Activated T-helper 1 cell treated with anti-CD3 and anti-CD28 coated beads, Interleukin-12 subunit alpha, Interleukin-12 subunit beta, Interleukin-2, Interleukin-4 antibody, amounts not matched to agents 30 ng/mL and 10 ng/mL and 1 ng/mL, durations not matched to agents 14 hours and 24 hours and 36 hours (primary cell): ENCODE measurements at regions not wholly inside any gene's neighbourhood (a gene's known extent, or its start where the extent isn't known, plus 50 kb on each side); places are given as distances from the start of the nearest gene placed in this dataset.

Experiments used
- DNase-seq: peaks from one replicate; pipeline ENCODE4 v3.0.0; 2021; ENCODE audit warnings: low spot score
- H3K27ac Mint-ChIP-seq: one replicate; pipeline ENCODE4 v1.8.0; 2021; ENCODE audit warnings: mild to moderate bottlenecking, mixed read lengths
- H3K27me3 Mint-ChIP-seq: one replicate; pipeline ENCODE4 v1.8.0; 2022; ENCODE audit warnings: mild to moderate bottlenecking, moderate library complexity, mixed read lengths; ENCODE audit not compliant: insufficient read depth
- H3K36me3 Mint-ChIP-seq: one replicate; pipeline ENCODE4 v1.8.0; 2021; ENCODE audit warnings: low read depth, mixed read lengths
- H3K4me1 Mint-ChIP-seq: one replicate; pipeline ENCODE4 v1.8.0; 2021; ENCODE audit warnings: low read depth, mixed read lengths
- H3K4me3 Mint-ChIP-seq: one replicate; pipeline ENCODE4 v1.8.0; 2021; ENCODE audit warnings: mild to moderate bottlenecking, moderate library complexity, mixed read lengths
- H3K9me3 Mint-ChIP-seq: one replicate; pipeline ENCODE4 v1.8.0; 2021; ENCODE audit warnings: mixed read lengths
- intact Hi-C: fragments of 100-400 bp; cut with micrococcal nuclease; formaldehyde crosslinking; loops from one replicate; pipeline ENCODE4 v1.15.1; 2024

DNA sequence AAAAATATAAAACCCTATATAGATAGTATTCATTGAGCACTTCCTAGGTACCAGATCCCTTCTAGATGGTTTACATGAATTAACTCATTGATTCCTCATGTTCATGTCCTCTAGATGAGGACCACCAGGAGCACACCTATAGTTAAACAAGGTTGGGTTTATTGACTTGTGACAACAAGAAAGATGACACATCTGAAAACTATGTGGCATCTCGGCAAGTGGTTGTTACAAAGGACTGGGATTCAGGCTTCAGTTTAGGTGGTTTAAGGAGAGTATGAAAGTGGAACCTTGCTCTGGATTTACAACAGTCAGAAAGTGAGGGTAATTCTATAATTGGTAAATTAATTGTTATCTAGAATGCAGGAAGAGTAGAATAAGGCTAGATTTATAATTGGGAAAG is 99.0 kb upstream of the PHF14 start:
- H3K36me3 Mint-ChIP-seq: no peaks in the 10 kb centered on the region
- intact Hi-C loops: no loop called here
- no peaks in the 10 kb centered on the region for H3K4me1 Mint-ChIP-seq

DNA sequence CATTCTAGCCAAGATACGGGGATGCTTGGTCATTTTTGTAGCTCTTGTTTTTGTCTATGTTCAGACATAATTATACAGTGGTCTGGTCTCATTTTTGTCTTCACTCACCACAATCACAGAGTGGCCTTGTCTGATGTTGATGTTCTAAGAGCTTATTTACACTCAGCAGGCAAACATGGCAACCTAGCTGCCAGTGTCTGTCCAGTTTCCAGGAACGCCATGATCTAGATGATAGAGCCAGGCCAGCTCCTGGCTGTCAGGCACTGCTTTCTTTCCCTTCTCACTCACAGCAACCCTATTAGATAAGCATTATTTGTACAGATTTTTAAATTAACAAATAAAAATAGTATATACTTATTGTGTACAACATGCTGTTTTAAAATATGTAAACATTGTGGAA is 98.6 kb upstream of the PHF14 start:
- Mint-ChIP-seq H3K4me1 (no peaks in the 10 kb centered on the region), H3K4me3 (no peak overlapping the region), H3K9me3 (peaks cover 10% of the 10 kb centered on the region), H3K27me3 (peaks cover 9% of the 10 kb centered on the region), H3K27ac (no peak overlapping the region), H3K36me3 (no peaks in the 10 kb centered on the region)
- DNase-seq: no peak
- intact Hi-C loops: no loop called here

More for the DNA sequence above, 99.0 kb upstream of the PHF14 start:
- Mint-ChIP-seq H3K27ac (no peak overlapping the region), H3K9me3 (peaks cover 10% of the 10 kb centered on the region), H3K27me3 (peaks cover 9% of the 10 kb centered on the region), H3K4me3 (no peak overlapping the region)
- DNase-seq: no peak

DNA sequence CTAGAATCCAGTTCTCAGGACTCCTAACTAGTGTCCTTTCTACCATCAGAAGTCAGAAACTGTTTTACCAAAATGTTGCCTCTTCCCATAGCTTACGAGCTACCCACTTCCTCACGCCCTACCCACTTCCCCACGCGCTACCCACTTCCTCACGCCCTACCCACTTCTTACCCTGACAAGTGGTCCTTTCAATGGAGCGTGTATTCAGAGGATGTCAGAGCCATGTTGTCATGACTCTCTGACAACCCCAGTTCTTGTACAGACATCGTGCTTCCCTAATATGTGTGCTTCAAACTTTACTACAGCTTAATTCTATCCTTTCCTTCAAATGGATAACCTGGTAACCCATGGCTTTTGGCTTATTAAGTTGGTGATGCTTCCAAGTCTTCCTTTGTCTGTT is 84.8 kb upstream of the PHF14 start:
- DNase-seq: no peak
- Mint-ChIP-seq H3K27me3 (no peaks in the 10 kb centered on the region), H3K36me3 (no peaks in the 10 kb centered on the region), H3K27ac (no peak overlapping the region), H3K4me3 (no peak overlapping the region), H3K9me3 (no peaks in the 10 kb centered on the region), H3K4me1 (peaks cover 11% of the 10 kb centered on the region)
- intact Hi-C loops: loop anchor here (1.0 to 5.0 kb wide), 4 partner anchors 252 to 477 kb away; no protein-coding TSS in a partner anchor

GRCh38 chr7:10889266-10889898 is 84.3 kb upstream of the PHF14 start:
- no peaks in the 10 kb centered on the region for H3K9me3 Mint-ChIP-seq
- DNase-seq: no peak
- no peaks in the 10 kb centered on the region for H3K27me3 Mint-ChIP-seq
- no peak overlapping the region for H3K27ac Mint-ChIP-seq
- peaks cover 11% of the 10 kb centered on the region for H3K4me1 Mint-ChIP-seq
- no peaks in the 10 kb centered on the region for H3K36me3 Mint-ChIP-seq
- H3K4me3 Mint-ChIP-seq: no peak overlapping the region
- intact Hi-C loops: loop anchor here (1.0 to 5.0 kb wide), 4 partner anchors 252 to 477 kb away; no protein-coding TSS in a partner anchor

DNA sequence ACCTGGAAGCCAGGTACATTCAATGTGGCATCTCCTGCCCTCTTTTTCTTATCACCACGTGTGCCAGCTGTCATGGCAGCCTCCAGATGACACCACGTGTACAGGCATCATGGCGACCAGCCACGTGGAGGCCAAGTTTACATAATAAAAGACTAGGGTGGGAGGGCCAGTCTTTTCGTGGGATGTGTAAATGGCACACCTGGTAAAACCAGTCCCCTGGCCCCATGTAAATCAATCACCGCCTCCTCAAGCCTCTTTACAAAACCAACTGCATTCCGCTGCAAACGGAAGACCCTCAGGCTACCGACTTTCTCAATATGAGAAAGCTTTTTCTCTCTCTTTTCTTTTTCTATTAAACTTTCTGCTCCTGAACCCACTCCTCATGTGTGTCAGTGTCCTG is 65.1 kb upstream of the PHF14 start:
- Mint-ChIP-seq H3K9me3 (no peaks in the 10 kb centered on the region), H3K36me3 (no peaks in the 10 kb centered on the region), H3K4me1 (no peaks in the 10 kb centered on the region), H3K27ac (no peak overlapping the region), H3K4me3 (no peak overlapping the region), H3K27me3 (peaks cover 2% of the 10 kb centered on the region)
- intact Hi-C loops: no loop called here
- DNase-seq: no peak

- no peaks in the 10 kb centered on the region for H3K36me3 Mint-ChIP-seq
- H3K27me3 Mint-ChIP-seq: peaks cover 2% of the 10 kb centered on the region
- no peak overlapping the region for H3K4me3 Mint-ChIP-seq
- H3K9me3 Mint-ChIP-seq: no peaks in the 10 kb centered on the region
- H3K4me1 Mint-ChIP-seq: no peaks in the 10 kb centered on the region
- DNase-seq: no peak
- H3K27ac Mint-ChIP-seq: no peak overlapping the region
- intact Hi-C loops: no loop called here
Measured at GRCh38 chr7:10910447-10910846, 63.2 kb upstream of the PHF14 start.

DNA sequence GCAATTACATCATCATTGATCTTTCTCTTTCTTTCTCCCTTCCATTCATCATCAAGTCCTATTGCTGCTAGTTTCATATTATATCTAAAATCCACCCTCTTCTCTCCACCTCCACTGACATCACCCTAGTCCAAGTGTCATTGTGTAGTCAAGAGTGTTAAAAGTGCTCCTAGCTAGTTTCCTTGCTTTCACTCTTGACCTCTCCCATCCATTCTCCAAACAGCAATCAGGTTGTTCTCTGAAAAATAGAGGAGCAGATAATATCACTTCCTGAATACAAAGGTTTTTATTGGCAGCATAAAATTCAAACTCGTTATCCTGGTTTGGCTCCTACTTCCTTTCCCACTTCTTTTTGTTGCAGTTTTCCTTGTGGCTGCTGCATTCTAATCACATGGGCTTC is 61.6 kb upstream of the PHF14 start:
- intact Hi-C loops: no loop called here

GRCh38 chr7:10913457-10913856 is 60.2 kb upstream of the PHF14 start:
- Mint-ChIP-seq H3K36me3 (no peaks in the 10 kb centered on the region), H3K27me3 (peaks cover 9% of the 10 kb centered on the region), H3K4me1 (no peaks in the 10 kb centered on the region), H3K4me3 (no peak overlapping the region), H3K9me3 (no peaks in the 10 kb centered on the region), H3K27ac (no peak overlapping the region)
- no peak for DNase-seq
- intact Hi-C loops: no loop called here

More for the DNA sequence above, 61.6 kb upstream of the PHF14 start:
- H3K36me3 Mint-ChIP-seq: no peaks in the 10 kb centered on the region
- no peaks in the 10 kb centered on the region for H3K9me3 Mint-ChIP-seq
- DNase-seq: no peak
- no peak overlapping the region for H3K27ac Mint-ChIP-seq
- peaks cover 2% of the 10 kb centered on the region for H3K27me3 Mint-ChIP-seq
- H3K4me3 Mint-ChIP-seq: no peak overlapping the region
- H3K4me1 Mint-ChIP-seq: no peaks in the 10 kb centered on the region

DNA sequence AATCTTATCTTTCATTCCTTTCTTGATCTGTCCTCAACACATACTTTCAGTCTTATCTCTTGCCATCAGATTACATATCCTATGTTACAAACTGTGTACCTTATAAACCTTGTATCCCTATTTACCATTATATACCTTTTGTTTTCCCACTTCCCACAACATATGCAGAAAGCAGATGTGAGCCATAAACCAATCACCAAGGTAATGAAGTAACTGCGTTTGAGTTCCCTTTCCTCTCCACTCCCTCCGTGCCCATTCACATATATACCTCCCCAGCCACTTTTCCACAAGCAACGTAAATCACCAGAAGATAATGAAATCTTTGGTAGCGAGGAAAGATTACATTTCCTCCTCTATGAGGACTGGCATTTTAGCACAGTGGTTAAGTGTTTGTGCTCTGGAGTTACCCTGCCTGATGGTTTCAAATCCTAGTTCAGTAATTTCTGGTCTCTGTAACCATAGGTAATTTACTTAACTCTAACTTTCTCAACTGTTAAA is 55.5 kb upstream of the PHF14 start:
- Mint-ChIP-seq H3K9me3 (no peaks in the 10 kb centered on the region), H3K27ac (no peak overlapping the region), H3K27me3 (peaks cover 9% of the 10 kb centered on the region), H3K36me3 (no peaks in the 10 kb centered on the region), H3K4me1 (no peaks in the 10 kb centered on the region), H3K4me3 (no peak overlapping the region)
- intact Hi-C loops: no loop called here
- DNase-seq: no peak

DNA sequence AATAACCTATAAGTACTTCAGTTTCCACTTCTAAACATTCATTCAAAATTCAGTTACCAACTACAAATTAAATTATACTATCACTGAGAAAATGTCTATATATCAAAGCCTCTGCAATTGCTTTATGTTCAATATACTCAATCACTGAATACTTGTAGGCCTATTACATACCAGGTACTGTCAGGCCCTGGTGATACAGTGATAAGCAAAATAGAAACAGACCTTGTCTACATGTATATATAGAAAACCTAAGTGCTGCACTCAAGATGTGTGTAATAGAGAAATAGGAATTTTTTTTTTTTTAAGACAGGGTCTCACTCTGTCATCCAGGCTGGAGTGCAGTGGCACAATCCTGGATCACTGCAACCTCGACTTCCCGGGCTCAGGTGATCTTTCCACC is 53.7 kb upstream of the PHF14 start:
- Mint-ChIP-seq H3K4me3 (no peak overlapping the region), H3K9me3 (no peaks in the 10 kb centered on the region), H3K27ac (no peak overlapping the region), H3K36me3 (no peaks in the 10 kb centered on the region), H3K4me1 (no peaks in the 10 kb centered on the region), H3K27me3 (peaks cover 9% of the 10 kb centered on the region)
- intact Hi-C loops: no loop called here
- no peak for DNase-seq
